Muscle of leg (tissue), 3 donors: ENCODE measurements at regions not wholly inside any gene's neighbourhood (a gene's known extent, or its start where the extent isn't known, plus 50 kb on each side); places are given as distances from the start of the nearest gene placed in this dataset.
"Not testable (repeated sequence)": the region's sequence is repeated elsewhere in the genome, so short reads cannot be mapped to it uniquely, and the experiment has no call there.

Experiments
- DNase-seq: peaks from one replicate; pipeline ENCODE4 v3.0.0; 2013
- H3K27ac ChIP-seq: one replicate; pipeline ENCODE4 v1.5.1; 2013; ENCODE audit warnings: mild to moderate bottlenecking, low read length, control low read depth
- H3K27me3 ChIP-seq: one replicate; pipeline ENCODE4 v1.6.1; 2013; ENCODE audit warnings: low read length; ENCODE audit not compliant: control insufficient read depth, insufficient read depth
- H3K36me3 ChIP-seq: one replicate; pipeline ENCODE4 v1.6.1; 2013; ENCODE audit warnings: low read length; ENCODE audit not compliant: control insufficient read depth, insufficient read depth
- H3K4me1 ChIP-seq: one replicate; pipeline ENCODE4 v1.6.1; 2013; ENCODE audit warnings: low read length; ENCODE audit not compliant: control insufficient read depth, insufficient read depth
- H3K4me3 ChIP-seq: one replicate; pipeline ENCODE4 v1.5.1; 2013; ENCODE audit warnings: low read length, control low read depth
- H3K9me3 ChIP-seq: replicated peaks from 2 replicates; pipeline ENCODE4 v1.6.1; 2013; ENCODE audit warnings: low read depth, low read length; ENCODE audit not compliant: control insufficient read depth
- WGBS: methylation state at CpG from one replicate; pipeline ENCODE4 v1.1.5; 2013; ENCODE audit warnings: missing lambda C conversion rate; ENCODE audit not compliant: insufficient coverage; 5-methylcytosine and 5-hydroxymethylcytosine counted together

- H3K4me1 ChIP-seq = peaks cover 11% of the 10 kb centered on the region
- DNase-seq, H3K27me3 ChIP-seq, H3K4me3 ChIP-seq, H3K36me3 ChIP-seq, H3K27ac ChIP-seq, H3K9me3 ChIP-seq: not testable (repeated sequence)
Measured at GRCh38 chr6:16931079-16931478, 169.8 kb upstream of the ATXN1 start.

GRCh38 chr6:16930432-16930831 is 169.2 kb upstream of the ATXN1 start:
- Histone ChIP-seq H3K4me3 (no peak overlapping the region), H3K27me3 (no peaks in the 10 kb centered on the region), H3K9me3 (no peaks in the 10 kb centered on the region), H3K36me3 (no peaks in the 10 kb centered on the region), H3K27ac (peak overlapping the region; percentile 52), H3K4me1 (peaks cover 11% of the 10 kb centered on the region)
- WGBS = no CpG with 5 or more reads among the region's 1 CpG
- DNase-seq = no peak

- H3K27ac ChIP-seq = peak overlapping the region; percentile 91
- H3K27me3 ChIP-seq = no peaks in the 10 kb centered on the region
- peaks cover 11% of the 10 kb centered on the region for H3K4me1 ChIP-seq
- H3K9me3 ChIP-seq = no peaks in the 10 kb centered on the region
- H3K4me3 ChIP-seq = no peak overlapping the region
- H3K36me3 ChIP-seq = no peaks in the 10 kb centered on the region
- DNase-seq = peak; percentile 97
Measured at GRCh38 chr6:16929809-16930208, 168.5 kb upstream of the ATXN1 start.

- WGBS = 50% methylated on average over 1 of the region's 2 CpGs
Measured at GRCh38 chr6:16928387-16928786, 167.1 kb upstream of the ATXN1 start.

GRCh38 chr6:16927205-16927604 is 165.9 kb upstream of the ATXN1 start:
- H3K4me3 ChIP-seq = no peak overlapping the region
- DNase-seq = no peak
- H3K27me3 ChIP-seq = no peaks in the 10 kb centered on the region
- peaks cover 7% of the 10 kb centered on the region for H3K4me1 ChIP-seq
- no peaks in the 10 kb centered on the region for H3K9me3 ChIP-seq
- no CpG with 5 or more reads among the region's 1 CpG for WGBS
- no peaks in the 10 kb centered on the region for H3K36me3 ChIP-seq
- H3K27ac ChIP-seq = no peak overlapping the region

More at GRCh38 chr6:16928387-16928786, 167.1 kb upstream of the ATXN1 start:
- H3K4me1 ChIP-seq = peaks cover 8% of the 10 kb centered on the region
- DNase-seq = peak; percentile 51
- no peak overlapping the region for H3K4me3 ChIP-seq
- H3K27ac ChIP-seq = peak overlapping the region; percentile 91
- H3K36me3 ChIP-seq = no peaks in the 10 kb centered on the region
- H3K27me3 ChIP-seq = no peaks in the 10 kb centered on the region
- H3K9me3 ChIP-seq = no peaks in the 10 kb centered on the region

- H3K9me3 ChIP-seq = no peaks in the 10 kb centered on the region
- H3K36me3 ChIP-seq = no peaks in the 10 kb centered on the region
- WGBS = no CpG with 5 or more reads among the region's 4 CpGs
- no peak for DNase-seq
- peaks cover 7% of the 10 kb centered on the region for H3K4me1 ChIP-seq
- H3K4me3 ChIP-seq = no peak overlapping the region
- H3K27me3 ChIP-seq = no peaks in the 10 kb centered on the region
- no peak overlapping the region for H3K27ac ChIP-seq
Measured at GRCh38 chr6:16925461-16925860, 164.2 kb upstream of the ATXN1 start.

GRCh38 chr6:16922282-16922681 is 161.0 kb upstream of the ATXN1 start:
- H3K9me3 ChIP-seq = no peaks in the 10 kb centered on the region
- DNase-seq = no peak
- H3K4me1 ChIP-seq = no peaks in the 10 kb centered on the region
- H3K27me3 ChIP-seq = no peaks in the 10 kb centered on the region
- H3K4me3 ChIP-seq = no peak overlapping the region
- H3K27ac ChIP-seq = no peak overlapping the region
- 50% methylated on average over 2 of the region's 5 CpGs for WGBS
- H3K36me3 ChIP-seq = no peaks in the 10 kb centered on the region

GRCh38 chr6:16921399-16922110 is 160.3 kb upstream of the ATXN1 start:
- 81% methylated on average over 3 of the region's 6 CpGs for WGBS
- no peak overlapping the region for H3K27ac ChIP-seq
- no peaks in the 10 kb centered on the region for H3K36me3 ChIP-seq
- no peak for DNase-seq
- no peaks in the 10 kb centered on the region for H3K27me3 ChIP-seq
- H3K4me1 ChIP-seq = no peaks in the 10 kb centered on the region
- H3K4me3 ChIP-seq = no peak overlapping the region
- no peaks in the 10 kb centered on the region for H3K9me3 ChIP-seq

- Histone ChIP-seq H3K4me1 (no peaks in the 10 kb centered on the region), H3K27ac (no peak overlapping the region), H3K4me3 (no peak overlapping the region), H3K36me3 (no peaks in the 10 kb centered on the region), H3K27me3 (no peaks in the 10 kb centered on the region), H3K9me3 (peaks cover 4% of the 10 kb centered on the region)
- no peak for DNase-seq
- 74% methylated on average over 3 of the region's 10 CpGs for WGBS
Measured at GRCh38 chr6:16918586-16918985, 157.3 kb upstream of the ATXN1 start.

GRCh38 chr6:16914184-16914583 is 152.9 kb upstream of the ATXN1 start:
- H3K4me1 ChIP-seq = no peaks in the 10 kb centered on the region
- H3K9me3 ChIP-seq = peaks cover 8% of the 10 kb centered on the region
- no peaks in the 10 kb centered on the region for H3K27me3 ChIP-seq
- 90% methylated on average over 2 of the region's 3 CpGs for WGBS
- no peak overlapping the region for H3K4me3 ChIP-seq
- DNase-seq = no peak
- H3K27ac ChIP-seq = no peak overlapping the region
- H3K36me3 ChIP-seq = no peaks in the 10 kb centered on the region

GRCh38 chr6:16912756-16913155 is 151.5 kb upstream of the ATXN1 start:
- Histone ChIP-seq H3K27ac (no peak overlapping the region), H3K36me3 (no peaks in the 10 kb centered on the region), H3K4me1 (no peaks in the 10 kb centered on the region), H3K27me3 (no peaks in the 10 kb centered on the region), H3K4me3 (no peak overlapping the region), H3K9me3 (peaks cover 8% of the 10 kb centered on the region)
- no peak for DNase-seq
